ENCODE measurements at regions not wholly inside any gene's neighbourhood (a gene's known extent, or its start where the extent isn't known, plus 50 kb on each side); places are given as distances from the start of the nearest gene placed in this dataset.

GRCh38 chr14:49016381-49016780 is 569.8 kb downstream of the RPS29 start:
- no peak for DNase-seq (ENCODE audit: low spot score)

GRCh38 chr14:49014476-49014875 is 571.7 kb downstream of the RPS29 start:
- DNase-seq (ENCODE audit: low spot score) = no peak

GRCh38 chr14:49008363-49008762 is 577.8 kb downstream of the RPS29 start:
- DNase-seq (ENCODE audit: low spot score) = no peak

- no peak for DNase-seq (ENCODE audit: low spot score)
These were observed 595.0 kb downstream of the RPS29 start for GRCh38 chr14:48991141-48991540.

GRCh38 chr14:48983351-48983888 is 602.8 kb downstream of the RPS29 start:
- DNase-seq (ENCODE audit: low spot score) = no peak

- peak; percentile 8 for DNase-seq (ENCODE audit: low spot score)
These were observed 611.2 kb downstream of the RPS29 start for GRCh38 chr14:48974994-48975393.

GRCh38 chr14:48973151-48973550 is 613.0 kb downstream of the RPS29 start:
- DNase-seq (ENCODE audit: low spot score) = no peak

GRCh38 chr14:48970943-48971342 is 615.2 kb downstream of the RPS29 start:
- DNase-seq (ENCODE audit: low spot score) = no peak

GRCh38 chr14:48967419-48967818 is 618.8 kb downstream of the RPS29 start:
- DNase-seq (ENCODE audit: low spot score) = no peak

GRCh38 chr14:48963231-48963790 is 622.9 kb downstream of the RPS29 start:
- DNase-seq (ENCODE audit: low spot score) = no peak

GRCh38 chr14:48957486-48957885 is 628.7 kb downstream of the RPS29 start:
- DNase-seq (ENCODE audit: low spot score) = no peak

GRCh38 chr14:48955857-48956256 is 630.3 kb downstream of the RPS29 start:
- no peak for DNase-seq (ENCODE audit: low spot score)

GRCh38 chr14:48954446-48954845 is 631.7 kb downstream of the RPS29 start:
- no peak for DNase-seq (ENCODE audit: low spot score)

GRCh38 chr14:48944809-48945208 is 641.4 kb downstream of the RPS29 start:
- no peak for DNase-seq (ENCODE audit: low spot score)

GRCh38 chr14:48943913-48944312 is 642.3 kb downstream of the RPS29 start:
- no peak for DNase-seq (ENCODE audit: low spot score)

GRCh38 chr14:48937541-48938195 is 648.5 kb downstream of the RPS29 start:
- no peak for DNase-seq (ENCODE audit: low spot score)

- no peak for DNase-seq (ENCODE audit: low spot score)
These were observed 649.3 kb downstream of the RPS29 start for GRCh38 chr14:48936849-48937248.

GRCh38 chr14:48936362-48936761 is 649.8 kb downstream of the RPS29 start:
- DNase-seq (ENCODE audit: low spot score) = no peak

- no peak for DNase-seq (ENCODE audit: low spot score)
These were observed 661.0 kb downstream of the RPS29 start for GRCh38 chr14:48925184-48925583.

- DNase-seq (ENCODE audit: low spot score) = no peak
These were observed 671.3 kb downstream of the RPS29 start for GRCh38 chr14:48914921-48915320.

GRCh38 chr14:48914382-48914781 is 671.8 kb downstream of the RPS29 start:
- no peak for DNase-seq (ENCODE audit: low spot score)

- DNase-seq (ENCODE audit: low spot score) = no peak
These were observed 685.6 kb downstream of the RPS29 start for GRCh38 chr14:48900565-48900964.

- DNase-seq (ENCODE audit: low spot score) = no peak
These were observed 695.8 kb downstream of the RPS29 start for GRCh38 chr14:48890333-48890732.

- DNase-seq (ENCODE audit: low spot score) = no peak
These were observed 709.3 kb downstream of the RPS29 start for GRCh38 chr14:48876806-48877340.
